ENCODE measurements at regions not wholly inside any gene's neighbourhood (a gene's known extent, or its start where the extent isn't known, plus 50 kb on each side); places are given as distances from the start of the nearest gene placed in this dataset.

GRCh38 chr2:49840428-49840975 lies 686.2 kb upstream of the FSHR start:
- H3K27me3 ChIP-seq, result no peaks in the 10 kb centered on the region
- intact Hi-C loops (cut with DNase I; ENCODE audit: low total_unique reads), result no loop called here
- TF ChIP-seq POLR2A (IDR thresholded peaks at IDR 0.05) (no peak), CTCF (IDR thresholded peaks at IDR 0.05) (no peak)
- H3K4me1 ChIP-seq, result no peaks in the 10 kb centered on the region
- no peaks in the 10 kb centered on the region for H3K36me3 ChIP-seq
- no peak overlapping the region for H3K27ac ChIP-seq
- H3K9me3 ChIP-seq, result no peaks in the 10 kb centered on the region
- H3K4me3 ChIP-seq, result no peak overlapping the region
- DNase-seq, result no peak

GRCh38 chr2:49839818-49840217 lies 685.5 kb upstream of the FSHR start:
- intact Hi-C loops (cut with DNase I; ENCODE audit: low total_unique reads), result no loop called here
- no peak overlapping the region for H3K4me3 ChIP-seq
- no peaks in the 10 kb centered on the region for H3K4me1 ChIP-seq
- no peaks in the 10 kb centered on the region for H3K9me3 ChIP-seq
- no peak for DNase-seq
- H3K27ac ChIP-seq, result no peak overlapping the region
- no peaks in the 10 kb centered on the region for H3K36me3 ChIP-seq
- no peaks in the 10 kb centered on the region for H3K27me3 ChIP-seq
- TF ChIP-seq CTCF (IDR thresholded peaks at IDR 0.05) (no peak), POLR2A (IDR thresholded peaks at IDR 0.05) (no peak)

- no peaks in the 10 kb centered on the region for H3K36me3 ChIP-seq
- no peak overlapping the region for H3K4me3 ChIP-seq
- intact Hi-C loops (cut with DNase I; ENCODE audit: low total_unique reads), result no loop called here
- no peaks in the 10 kb centered on the region for H3K27me3 ChIP-seq
- TF ChIP-seq CTCF (IDR thresholded peaks at IDR 0.05), result no peak
- TF ChIP-seq POLR2A (IDR thresholded peaks at IDR 0.05), result no peak
- no peak overlapping the region for H3K27ac ChIP-seq
- H3K9me3 ChIP-seq, result no peaks in the 10 kb centered on the region
- no peaks in the 10 kb centered on the region for H3K4me1 ChIP-seq
- no peak for DNase-seq
Measured at GRCh38 chr2:49837561-49838293, 683.4 kb upstream of the FSHR start.

- intact Hi-C loops (cut with DNase I; ENCODE audit: low total_unique reads), result no loop called here
- Histone ChIP-seq H3K4me3 (no peak overlapping the region), H3K4me1 (no peaks in the 10 kb centered on the region), H3K9me3 (no peaks in the 10 kb centered on the region), H3K27ac (no peak overlapping the region), H3K27me3 (no peaks in the 10 kb centered on the region), H3K36me3 (no peaks in the 10 kb centered on the region)
- no peak for DNase-seq
- TF ChIP-seq CTCF (IDR thresholded peaks at IDR 0.05) (no peak), POLR2A (IDR thresholded peaks at IDR 0.05) (no peak)
Measured at GRCh38 chr2:49836017-49836416, 681.7 kb upstream of the FSHR start.

GRCh38 chr2:49834433-49834832 lies 680.1 kb upstream of the FSHR start:
- H3K27ac ChIP-seq, result no peak overlapping the region
- H3K4me3 ChIP-seq, result no peak overlapping the region
- no peaks in the 10 kb centered on the region for H3K4me1 ChIP-seq
- no peaks in the 10 kb centered on the region for H3K9me3 ChIP-seq
- TF ChIP-seq POLR2A (IDR thresholded peaks at IDR 0.05) (no peak), CTCF (IDR thresholded peaks at IDR 0.05) (no peak)
- intact Hi-C loops (cut with DNase I; ENCODE audit: low total_unique reads), result no loop called here
- no peaks in the 10 kb centered on the region for H3K36me3 ChIP-seq
- H3K27me3 ChIP-seq, result no peaks in the 10 kb centered on the region
- DNase-seq, result no peak

All from uterus (tissue), 3 donors.